ENCODE measurements at regions not wholly inside any gene's neighbourhood (a gene's known extent, or its start where the extent isn't known, plus 50 kb on each side); places are given as distances from the start of the nearest gene placed in this dataset.

- no peak for DNase-seq
- no peaks in the 10 kb centered on the region for H3K36me3 ChIP-seq
- H3K27ac ChIP-seq = no peak overlapping the region
- TF ChIP-seq POLR2A (IDR thresholded peaks at IDR 0.05) (no peak), EP300 (IDR thresholded peaks at IDR 0.05) (no peak)
- no peak overlapping the region for H3K4me3 ChIP-seq
- intact Hi-C loops (cut with DNase I) = no loop called here
- 77 to 97% (median 96%) methylated on average over 3 of the region's 3 CpGs for WGBS, 3 donors
- H3K9me3 ChIP-seq = no peaks in the 10 kb centered on the region
- no peaks in the 10 kb centered on the region for H3K4me1 ChIP-seq (ENCODE audit: insufficient read depth)
- no peaks in the 10 kb centered on the region for H3K27me3 ChIP-seq
These were observed 944.3 kb upstream of the GHITM start for GRCh38 chr10:83195021-83195420.

DNA sequence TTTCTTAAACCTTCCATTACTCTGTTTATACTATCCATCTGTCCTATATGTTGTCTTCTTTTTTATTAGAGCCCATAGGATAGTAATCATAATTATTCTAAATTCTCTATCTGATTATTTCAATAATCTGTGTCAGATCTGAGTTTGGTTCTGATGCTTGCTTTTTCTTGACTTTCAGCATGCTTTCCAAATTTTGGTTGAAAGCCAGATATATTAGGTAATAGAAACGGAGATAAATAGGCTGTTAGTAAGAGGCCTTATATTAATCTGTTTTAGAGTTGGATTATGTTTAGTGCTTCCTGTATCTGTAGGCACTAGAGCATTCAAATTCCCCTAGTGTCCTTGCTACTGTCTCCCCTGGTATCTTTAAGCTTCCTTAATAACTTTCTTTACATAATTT lies 939.9 kb upstream of the GHITM start:
- no peaks in the 10 kb centered on the region for H3K27me3 ChIP-seq
- H3K27ac ChIP-seq = no peak overlapping the region
- no peak for DNase-seq
- TF ChIP-seq, protein P1, sequence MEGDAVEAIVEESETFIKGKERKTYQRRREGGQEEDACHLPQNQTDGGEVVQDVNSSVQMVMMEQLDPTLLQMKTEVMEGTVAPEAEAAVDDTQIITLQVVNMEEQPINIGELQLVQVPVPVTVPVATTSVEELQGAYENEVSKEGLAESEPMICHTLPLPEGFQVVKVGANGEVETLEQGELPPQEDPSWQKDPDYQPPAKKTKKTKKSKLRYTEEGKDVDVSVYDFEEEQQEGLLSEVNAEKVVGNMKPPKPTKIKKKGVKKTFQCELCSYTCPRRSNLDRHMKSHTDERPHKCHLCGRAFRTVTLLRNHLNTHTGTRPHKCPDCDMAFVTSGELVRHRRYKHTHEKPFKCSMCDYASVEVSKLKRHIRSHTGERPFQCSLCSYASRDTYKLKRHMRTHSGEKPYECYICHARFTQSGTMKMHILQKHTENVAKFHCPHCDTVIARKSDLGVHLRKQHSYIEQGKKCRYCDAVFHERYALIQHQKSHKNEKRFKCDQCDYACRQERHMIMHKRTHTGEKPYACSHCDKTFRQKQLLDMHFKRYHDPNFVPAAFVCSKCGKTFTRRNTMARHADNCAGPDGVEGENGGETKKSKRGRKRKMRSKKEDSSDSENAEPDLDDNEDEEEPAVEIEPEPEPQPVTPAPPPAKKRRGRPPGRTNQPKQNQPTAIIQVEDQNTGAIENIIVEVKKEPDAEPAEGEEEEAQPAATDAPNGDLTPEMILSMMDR (IDR thresholded peaks at IDR 0.05) = no peak
- no peak for TF ChIP-seq POLR2A (IDR thresholded peaks at IDR 0.05)
- no peak overlapping the region for H3K4me3 ChIP-seq
- no peaks in the 10 kb centered on the region for H3K4me1 ChIP-seq (ENCODE audit: insufficient read depth)
- WGBS, 3 donors = 44 to 59% (median 56%) methylated on average over 1 of the region's 1 CpG
- intact Hi-C loops (cut with DNase I) = no loop called here
- no peaks in the 10 kb centered on the region for H3K9me3 ChIP-seq
- no peaks in the 10 kb centered on the region for H3K36me3 ChIP-seq

DNA sequence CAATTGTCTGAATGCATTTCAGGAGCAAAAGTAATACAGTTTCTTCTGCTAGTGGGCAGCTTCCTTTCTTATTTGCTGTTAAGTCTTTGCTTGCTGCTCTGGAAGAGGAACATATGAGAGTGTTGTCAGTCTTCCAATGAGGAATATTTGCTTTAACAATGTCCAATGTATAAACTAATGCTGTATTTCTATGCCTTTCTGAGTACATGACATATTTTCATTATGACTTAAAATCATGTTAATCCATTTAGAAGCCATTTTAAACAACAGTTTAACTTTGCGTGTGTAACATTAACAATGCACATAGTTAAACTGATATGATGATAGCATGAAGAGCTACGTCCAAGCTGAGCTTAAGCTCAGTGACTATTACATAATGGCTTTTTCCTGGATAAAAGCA lies 933.4 kb upstream of the GHITM start:
- no peak overlapping the region for H3K27ac ChIP-seq
- no peaks in the 10 kb centered on the region for H3K27me3 ChIP-seq
- DNase-seq = no peak
- WGBS, 3 donors = 57 to 64% (median 64%) methylated on average over 2 of the region's 2 CpGs
- no peaks in the 10 kb centered on the region for H3K4me1 ChIP-seq (ENCODE audit: insufficient read depth)
- H3K36me3 ChIP-seq = no peaks in the 10 kb centered on the region
- intact Hi-C loops (cut with DNase I) = no loop called here
- H3K4me3 ChIP-seq = no peak overlapping the region
- H3K9me3 ChIP-seq = no peaks in the 10 kb centered on the region
- TF ChIP-seq POLR2A (IDR thresholded peaks at IDR 0.05) = no peak
- TF ChIP-seq, protein P1 (IDR thresholded peaks at IDR 0.05) = no peak
- no peak for TF ChIP-seq EP300 (IDR thresholded peaks at IDR 0.05)

DNA sequence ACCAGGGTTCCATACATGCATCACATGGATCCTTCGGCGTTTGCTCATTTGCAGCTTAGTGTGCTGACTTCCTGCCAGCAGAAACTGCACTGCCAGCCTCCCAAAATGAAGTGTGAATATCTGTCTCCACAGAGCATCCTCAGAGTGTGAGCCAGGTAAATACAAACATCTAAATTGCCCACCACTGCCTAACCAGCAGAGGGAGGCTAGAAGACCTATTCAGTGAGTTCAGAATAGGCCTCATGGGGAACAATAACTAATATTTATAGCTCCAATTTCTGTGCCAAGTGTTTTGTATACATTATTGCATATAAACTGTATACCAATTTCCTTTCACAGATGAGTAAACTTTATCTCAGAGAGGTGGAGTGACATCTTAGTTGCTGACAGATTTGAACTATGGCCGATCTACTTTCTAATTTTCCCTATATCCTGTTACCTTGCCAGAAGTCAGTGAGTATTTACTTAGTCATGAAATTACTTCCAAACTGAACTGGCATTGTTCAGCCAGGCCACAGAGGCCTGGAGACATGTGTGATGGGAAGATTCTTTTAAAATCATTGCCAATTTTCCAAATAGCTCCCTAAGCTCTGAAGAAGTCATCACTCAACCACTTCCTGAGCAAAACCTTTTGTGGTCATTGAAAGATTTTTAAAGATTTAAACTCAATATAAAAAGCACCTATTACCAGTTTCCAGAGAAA lies 926.5 kb upstream of the GHITM start:
- Histone ChIP-seq H3K9me3 (no peaks in the 10 kb centered on the region), H3K36me3 (no peaks in the 10 kb centered on the region), H3K4me3 (no peak overlapping the region), H3K27me3 (no peaks in the 10 kb centered on the region), H3K27ac (no peak overlapping the region), H3K4me1 (ENCODE audit: insufficient read depth) (no peaks in the 10 kb centered on the region)
- 84 to 95% (median 88%) methylated on average over 3 of the region's 3 CpGs for WGBS, 3 donors
- intact Hi-C loops (cut with DNase I) = no loop called here
- TF ChIP-seq POLR2A (IDR thresholded peaks at IDR 0.05) (no peak), EP300 (IDR thresholded peaks at IDR 0.05) (no peak)
- TF ChIP-seq, protein P1 (IDR thresholded peaks at IDR 0.05) = no peak
- no peak for DNase-seq

DNA sequence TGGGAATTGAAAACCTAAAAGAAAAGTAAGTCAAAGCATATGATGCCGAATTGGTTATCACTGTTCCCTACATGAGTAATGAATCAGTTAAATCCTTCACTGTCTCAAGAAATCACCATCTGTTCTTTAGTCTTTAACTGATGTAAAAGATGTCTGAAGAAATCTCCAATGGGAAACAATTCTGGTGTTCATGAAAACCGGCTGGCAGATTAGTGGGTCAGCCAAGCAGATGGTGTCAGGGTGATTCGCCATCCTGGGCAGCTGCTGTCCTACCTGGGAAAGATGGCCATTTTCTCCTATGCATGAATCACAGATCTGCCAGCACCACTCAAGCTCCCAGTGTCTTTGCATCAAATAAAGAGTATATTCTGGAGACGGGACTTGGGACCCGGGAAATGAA lies 925.2 kb upstream of the GHITM start:
- no peak overlapping the region for H3K4me3 ChIP-seq
- TF ChIP-seq, protein P1 (IDR thresholded peaks at IDR 0.05) = no peak
- no peak for TF ChIP-seq POLR2A (IDR thresholded peaks at IDR 0.05)
- no peak for TF ChIP-seq EP300 (IDR thresholded peaks at IDR 0.05)
- 90 to 92% (median 91%) methylated on average over 5 of the region's 5 CpGs for WGBS, 3 donors
- intact Hi-C loops (cut with DNase I) = no loop called here
- no peaks in the 10 kb centered on the region for H3K27me3 ChIP-seq
- H3K27ac ChIP-seq = no peak overlapping the region
- no peak for DNase-seq
- no peaks in the 10 kb centered on the region for H3K4me1 ChIP-seq (ENCODE audit: insufficient read depth)
- no peaks in the 10 kb centered on the region for H3K36me3 ChIP-seq
- H3K9me3 ChIP-seq = no peaks in the 10 kb centered on the region
